WTC11 (cell line): ENCODE measurements at regions not wholly inside any gene's neighbourhood (a gene's known extent, or its start where the extent isn't known, plus 50 kb on each side); places are given as distances from the start of the nearest gene placed in this dataset.
A peak's percentile ranks its signal among the peaks of the same experiment; 100 is the strongest.

Source experiments
- ATAC-seq: fragments of 200-7000 bp; cut with Tn5 transposase; 2 replicates; pipeline ENCODE4 v1.10.0; 2021; ENCODE audit warnings: mild to moderate bottlenecking, moderate library complexity
- CTCF ChIA-PET: fragments of 300-600 bp; sonication (Branson Sonifier 250); formaldehyde crosslinking; loops from one replicate; lab custom pipeline; 2021; ENCODE audit warnings: antibody characterized with exemption; lab: Charles Lee
- POLR2A ChIA-PET: fragments of 350-600 bp; sonication (Branson Sonifier 250); formaldehyde crosslinking; loops from one replicate; lab custom pipeline; 2021; ENCODE audit warnings: antibody characterized with exemption; lab: Charles Lee
- DNase-seq: peaks from one replicate; pipeline ENCODE4 v3.0.0; 2021; ENCODE audit warnings: low spot score
- H3K27ac Mint-ChIP-seq: 2 replicates; pipeline ENCODE4 v1.8.0; 2021; ENCODE audit warnings: mixed read lengths
- H3K27me3 Mint-ChIP-seq: 2 replicates; pipeline ENCODE4 v1.8.0; 2021; ENCODE audit warnings: low read depth, mild to moderate bottlenecking, moderate library complexity, mixed read lengths
- H3K36me3 Mint-ChIP-seq: 2 replicates; pipeline ENCODE4 v1.8.0; 2021; ENCODE audit warnings: mixed read lengths
- H3K4me1 Mint-ChIP-seq: 2 replicates; pipeline ENCODE4 v1.8.0; 2022; ENCODE audit warnings: mixed read lengths
- H3K4me3 Mint-ChIP-seq: 2 replicates; pipeline ENCODE4 v1.8.0; 2021; ENCODE audit warnings: mild to moderate bottlenecking, moderate library complexity, mixed read lengths
- H3K9me3 Mint-ChIP-seq: 2 replicates; pipeline ENCODE4 v1.8.0; 2021; ENCODE audit warnings: mixed read lengths
- AR ChIP-seq: fragments of 250-450 bp; sonication (Bioruptor Pico); IDR thresholded peaks from 2 replicates; pipeline ENCODE4 v1.9.0; 2021; ENCODE audit warnings: mild to moderate bottlenecking
- ARID4B ChIP-seq: sonication (generic); formaldehyde crosslinking; IDR thresholded peaks from 2 replicates; pipeline ENCODE4 v1.8.0; 2023; ENCODE audit warnings: missing genetic modification reagents, mild to moderate bottlenecking, borderline replicate concordance
- EMX1 ChIP-seq: fragments of 250-450 bp; sonication (Bioruptor Pico); IDR thresholded peaks from 2 replicates; pipeline ENCODE4 v1.8.0; 2021; ENCODE audit warnings: mild to moderate bottlenecking
- JUN ChIP-seq: sonication (generic); formaldehyde crosslinking; IDR thresholded peaks from 2 replicates; pipeline ENCODE4 v1.8.0; 2023; ENCODE audit warnings: mild to moderate bottlenecking, missing genetic modification reagents
- MXD4 ChIP-seq: fragments of 250-450 bp; sonication (Bioruptor Pico); IDR thresholded peaks from 2 replicates; pipeline ENCODE4 v1.8.0; 2021; ENCODE audit warnings: mild to moderate bottlenecking, moderate library complexity, borderline replicate concordance
- NR1H2 ChIP-seq: sonication (generic); formaldehyde crosslinking; IDR thresholded peaks from 2 replicates; pipeline ENCODE4 v1.9.0; 2021; ENCODE audit warnings: mild to moderate bottlenecking, moderate library complexity, missing genetic modification reagents
- RELA ChIP-seq: sonication (generic); formaldehyde crosslinking; IDR thresholded peaks from 2 replicates; pipeline ENCODE4 v1.8.1; 2022; ENCODE audit warnings: missing genetic modification reagents, mild to moderate bottlenecking, borderline replicate concordance
- RORB ChIP-seq: fragments of 250-450 bp; sonication (Bioruptor Pico); IDR thresholded peaks from 2 replicates; pipeline ENCODE4 v1.9.0; 2021; ENCODE audit warnings: mild to moderate bottlenecking
- TEAD4 ChIP-seq: sonication (generic); formaldehyde crosslinking; IDR thresholded peaks from 2 replicates; pipeline ENCODE4 v1.8.0; 2022; ENCODE audit warnings: mild to moderate bottlenecking, missing genetic modification reagents
- USF1 ChIP-seq: sonication (generic); formaldehyde crosslinking; IDR thresholded peaks from 2 replicates; pipeline ENCODE4 v1.8.0; 2022; ENCODE audit warnings: mild to moderate bottlenecking, missing genetic modification reagents
- ZNF263 ChIP-seq: sonication (generic); formaldehyde crosslinking; IDR thresholded peaks from 2 replicates; pipeline ENCODE4 v1.8.1; 2022; ENCODE audit warnings: low read depth, mild to moderate bottlenecking, moderate library complexity, missing genetic modification reagents
- ZNF671 ChIP-seq: fragments of 250-450 bp; sonication (Bioruptor Pico); IDR thresholded peaks from 2 replicates; pipeline ENCODE4 v1.8.0; 2021; ENCODE audit warnings: mild to moderate bottlenecking

DNA sequence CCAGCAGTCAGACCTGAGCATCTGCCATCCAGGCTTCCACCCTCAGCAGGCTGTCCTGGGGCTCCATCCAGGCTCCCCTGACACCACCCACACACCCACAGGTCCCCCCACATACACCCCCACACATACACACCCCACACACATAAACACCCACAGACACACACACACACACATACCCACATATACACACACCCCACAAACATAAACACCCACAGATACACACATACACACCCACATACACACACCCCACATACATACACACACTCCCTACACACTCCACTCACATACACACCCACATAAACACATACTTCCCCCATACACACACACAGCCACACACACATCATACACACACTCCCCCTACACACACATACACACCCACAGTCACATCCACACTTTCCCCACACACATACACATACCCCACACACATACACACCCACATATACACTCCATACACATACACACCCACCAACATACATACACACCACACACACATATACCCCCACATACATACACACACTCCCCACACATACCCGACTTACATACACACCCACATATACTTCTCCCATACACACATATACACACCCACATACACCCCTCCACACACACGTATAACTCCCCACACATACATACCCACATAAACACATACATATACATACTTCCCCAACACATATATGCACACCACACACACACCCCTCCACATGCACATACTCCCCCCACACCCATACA lies 183.3 kb upstream of the ETAA1 start:
- peaks cover 21% of the 10 kb centered on the region for H3K9me3 Mint-ChIP-seq
- ChIA-PET POLR2A (no interaction called here), CTCF (no interaction called here)

GRCh38 chr2:67214585-67215185 lies 182.4 kb upstream of the ETAA1 start:
- H3K4me3 Mint-ChIP-seq: no peak overlapping the region
- H3K27ac Mint-ChIP-seq: no peak overlapping the region; the same call in 1 of the 2 replicates
- H3K27me3 Mint-ChIP-seq: no peaks in the 10 kb centered on the region
- peaks cover 23% of the 10 kb centered on the region for H3K36me3 Mint-ChIP-seq
- H3K9me3 Mint-ChIP-seq: peaks cover 23% of the 10 kb centered on the region
- H3K4me1 Mint-ChIP-seq: peaks cover 32% of the 10 kb centered on the region
- ATAC-seq (peak; percentile 29), DNase-seq (no peak)
- ChIA-PET POLR2A (no interaction called here), CTCF (interaction anchor here (1.0 to 1.4 kb wide), 3 partner anchors 31 to 627 kb away, joined by 3 to 5 read pairs (median 3); no protein-coding TSS in a partner anchor)
- TF ChIP-seq NR1H2: no peak
- TF ChIP-seq ARID4B (CRISPR knock-in tag): no peak
- no peak for TF ChIP-seq JUN (CRISPR knock-in tag)
- no peak for TF ChIP-seq RORB (CRISPR knock-in tag)
- TF ChIP-seq EMX1 (CRISPR knock-in tag): no peak

More for the DNA sequence above, 183.3 kb upstream of the ETAA1 start:
- H3K36me3 Mint-ChIP-seq: peaks cover 22% of the 10 kb centered on the region
- no peaks in the 10 kb centered on the region for H3K27me3 Mint-ChIP-seq
- TF ChIP-seq ZNF671 (CRISPR knock-in tag) (no peak), USF1 (CRISPR knock-in tag) (no peak), RELA (CRISPR knock-in tag) (no peak), TEAD4 (CRISPR knock-in tag) (no peak), MXD4 (CRISPR knock-in tag) (no peak), AR (no peak), ZNF263 (CRISPR knock-in tag) (no peak)
- TF ChIP-seq, all 79 proteins: peak for 0
- no peak for ATAC-seq
- H3K27ac Mint-ChIP-seq: no peak overlapping the region
- no peak overlapping the region for H3K4me3 Mint-ChIP-seq
- no peak for DNase-seq
- H3K4me1 Mint-ChIP-seq: peaks cover 32% of the 10 kb centered on the region
